ENCODE measurements at regions not wholly inside any gene's neighbourhood (a gene's known extent, or its start where the extent isn't known, plus 50 kb on each side); places are given as distances from the start of the nearest gene placed in this dataset.

DNA sequence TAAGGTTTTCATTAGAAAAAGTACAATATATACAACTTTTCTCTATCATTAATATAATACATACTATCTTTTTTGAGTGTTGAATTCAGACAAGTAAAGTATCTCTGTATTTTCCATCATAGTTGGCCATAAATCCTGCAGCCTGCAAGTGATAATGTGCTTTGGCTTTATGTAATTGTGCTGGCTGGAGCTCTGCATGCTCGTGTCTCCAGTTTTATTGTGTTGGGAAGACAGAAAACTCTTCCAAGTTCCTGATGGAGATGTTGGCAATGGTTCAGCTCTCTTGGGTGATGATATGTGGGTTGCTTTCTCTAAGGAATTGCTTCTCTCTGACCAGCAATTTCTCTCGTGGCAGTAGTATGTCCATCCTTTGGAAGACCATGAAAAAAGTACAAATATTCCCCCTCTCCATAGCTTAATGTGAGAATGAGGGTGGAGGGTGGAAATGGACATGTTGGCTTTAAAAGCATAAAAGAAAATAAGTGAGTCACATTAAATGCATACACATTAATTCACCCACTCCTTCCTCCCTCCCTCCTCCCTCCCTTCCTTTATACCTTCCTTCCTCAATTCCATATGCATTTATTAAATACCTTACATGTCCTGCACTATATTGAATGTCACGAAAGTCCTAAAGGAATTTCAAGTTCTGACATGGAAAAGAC is 344.2 kb downstream of the MTX2 start:
- H3K4me3 Mint-ChIP-seq (ENCODE audit: low read depth), result no peak overlapping the region
- H3K4me1 Mint-ChIP-seq (ENCODE audit: low read depth), result no peaks in the 10 kb centered on the region
- H3K27ac Mint-ChIP-seq, result no peak overlapping the region
- no peak for DNase-seq (ENCODE audit: low spot score)
- intact Hi-C loops (cut with micrococcal nuclease), result no loop called here
- H3K9me3 Mint-ChIP-seq, result no peaks in the 10 kb centered on the region
- H3K27me3 Mint-ChIP-seq (ENCODE audit: low read depth), result peaks cover 16% of the 10 kb centered on the region
- no peaks in the 10 kb centered on the region for H3K36me3 Mint-ChIP-seq (ENCODE audit: low read depth)

DNA sequence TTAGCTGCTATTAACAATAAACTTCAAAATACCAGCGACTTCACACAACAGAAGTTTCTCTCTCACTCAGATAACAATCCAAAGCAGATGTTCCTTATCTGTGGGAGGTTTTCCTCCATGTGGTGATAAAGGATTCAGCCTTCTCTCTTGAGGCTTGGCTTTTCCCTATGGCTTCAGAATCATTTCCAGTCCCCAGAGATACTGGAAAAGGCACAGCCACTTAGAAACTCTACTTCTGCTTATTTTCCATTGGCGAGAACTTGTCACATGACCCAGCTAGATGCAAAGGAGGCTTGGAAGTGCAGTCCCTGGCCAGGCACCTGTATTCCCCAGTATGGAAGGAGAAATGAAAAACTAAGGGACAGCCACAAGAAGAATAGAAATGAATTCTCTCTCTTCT is 344.8 kb downstream of the MTX2 start:
- Mint-ChIP-seq H3K27me3 (ENCODE audit: low read depth) (peaks cover 16% of the 10 kb centered on the region), H3K27ac (no peak overlapping the region), H3K4me3 (ENCODE audit: low read depth) (no peak overlapping the region), H3K9me3 (no peaks in the 10 kb centered on the region), H3K4me1 (ENCODE audit: low read depth) (no peaks in the 10 kb centered on the region), H3K36me3 (ENCODE audit: low read depth) (no peaks in the 10 kb centered on the region)
- intact Hi-C loops (cut with micrococcal nuclease), result no loop called here
- no peak for DNase-seq (ENCODE audit: low spot score)

DNA sequence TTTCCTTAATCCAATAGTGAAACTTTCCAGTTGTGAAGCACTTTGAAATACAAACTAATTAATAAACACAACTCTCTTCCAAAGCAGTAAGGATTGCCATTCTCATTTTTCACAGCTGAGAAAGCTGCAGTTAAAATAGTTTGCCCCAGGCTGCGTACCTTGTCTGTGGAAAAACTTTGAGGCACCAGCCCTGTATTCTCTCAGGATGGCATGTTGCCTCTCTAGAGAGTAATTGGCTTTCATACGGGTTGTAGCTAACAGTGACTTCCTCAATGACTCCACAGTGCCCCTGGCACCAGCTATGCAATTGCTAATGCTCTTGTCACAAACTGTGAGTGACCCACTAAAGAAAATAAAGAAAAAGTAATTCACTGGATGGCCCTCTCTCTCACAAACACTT is 345.7 kb downstream of the MTX2 start:
- H3K36me3 Mint-ChIP-seq (ENCODE audit: low read depth), result no peaks in the 10 kb centered on the region
- H3K4me3 Mint-ChIP-seq (ENCODE audit: low read depth), result no peak overlapping the region
- no peaks in the 10 kb centered on the region for H3K9me3 Mint-ChIP-seq
- peaks cover 18% of the 10 kb centered on the region for H3K27me3 Mint-ChIP-seq (ENCODE audit: low read depth)
- H3K4me1 Mint-ChIP-seq (ENCODE audit: low read depth), result no peaks in the 10 kb centered on the region
- no peak for DNase-seq (ENCODE audit: low spot score)
- intact Hi-C loops (cut with micrococcal nuclease), result no loop called here
- H3K27ac Mint-ChIP-seq, result no peak overlapping the region

DNA sequence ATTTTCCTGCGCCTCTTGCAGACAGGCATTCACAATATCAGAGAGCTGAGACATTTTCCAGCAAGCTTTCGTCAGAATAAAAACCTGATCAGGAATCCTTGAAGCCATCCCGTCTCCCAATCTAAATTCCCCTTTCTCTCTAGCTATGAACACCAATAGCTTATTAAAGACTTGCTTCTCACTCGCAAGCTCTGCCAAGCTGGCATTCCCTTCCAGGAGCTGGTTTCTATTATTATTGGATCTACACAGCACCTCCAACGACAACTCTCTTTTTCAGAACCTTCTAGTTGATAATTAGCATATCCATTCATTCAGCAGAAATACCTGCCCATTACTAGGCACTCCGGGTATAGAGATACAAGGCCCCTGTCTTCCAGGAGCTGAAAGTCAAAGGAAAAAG is 350.3 kb downstream of the MTX2 start:
- no peak for DNase-seq (ENCODE audit: low spot score)
- intact Hi-C loops (cut with micrococcal nuclease), result no loop called here
- H3K36me3 Mint-ChIP-seq (ENCODE audit: low read depth), result no peaks in the 10 kb centered on the region
- no peaks in the 10 kb centered on the region for H3K9me3 Mint-ChIP-seq
- no peak overlapping the region for H3K4me3 Mint-ChIP-seq (ENCODE audit: low read depth)
- H3K4me1 Mint-ChIP-seq (ENCODE audit: low read depth), result no peaks in the 10 kb centered on the region
- H3K27ac Mint-ChIP-seq, result no peak overlapping the region
- H3K27me3 Mint-ChIP-seq (ENCODE audit: low read depth), result peaks cover 27% of the 10 kb centered on the region

DNA sequence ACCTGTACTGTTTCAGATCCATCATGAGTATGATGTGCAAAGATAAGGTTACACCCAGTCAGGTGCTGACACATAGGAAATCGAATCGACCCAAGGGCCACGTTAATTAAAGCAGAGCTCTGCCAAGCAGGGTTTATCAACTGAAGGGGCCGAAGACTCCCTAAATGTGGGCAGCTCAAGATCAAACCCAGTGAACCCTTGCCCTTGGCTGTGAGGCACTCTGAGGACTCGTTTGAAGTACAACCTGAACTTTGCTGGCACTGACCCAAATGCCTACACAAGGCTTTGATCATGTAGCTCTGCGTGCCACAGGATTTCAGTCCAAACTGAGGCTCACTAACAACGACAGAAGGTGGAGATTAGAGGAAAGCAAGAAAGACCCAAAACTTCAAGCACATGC is 352.1 kb downstream of the MTX2 start:
- no peaks in the 10 kb centered on the region for H3K36me3 Mint-ChIP-seq (ENCODE audit: low read depth)

DNA sequence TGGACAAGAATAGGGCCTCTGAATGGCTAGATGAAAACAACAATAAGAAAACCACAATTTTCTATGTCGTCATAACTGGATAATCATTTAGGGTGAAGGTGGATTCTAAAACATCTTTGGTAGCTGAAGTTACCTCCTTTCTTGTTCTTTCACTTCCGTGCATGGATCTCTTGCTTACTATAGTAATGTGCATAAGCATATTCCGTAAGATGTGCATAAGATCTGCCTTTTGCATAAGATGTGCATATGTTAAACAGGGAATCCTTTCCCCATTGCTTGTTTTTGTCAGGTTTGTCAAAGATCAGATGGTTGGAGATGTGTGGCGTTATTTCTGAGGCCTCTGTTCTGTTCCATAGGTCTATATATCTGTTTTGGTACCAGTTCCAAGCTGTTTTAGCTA is 353.6 kb downstream of the MTX2 start:
- Mint-ChIP-seq H3K27ac (no peak overlapping the region), H3K9me3 (no peaks in the 10 kb centered on the region), H3K4me3 (ENCODE audit: low read depth) (no peak overlapping the region), H3K27me3 (ENCODE audit: low read depth) (peaks cover 28% of the 10 kb centered on the region), H3K36me3 (ENCODE audit: low read depth) (no peaks in the 10 kb centered on the region), H3K4me1 (ENCODE audit: low read depth) (no peaks in the 10 kb centered on the region)
- intact Hi-C loops (cut with micrococcal nuclease), result no loop called here
- DNase-seq (ENCODE audit: low spot score), result no peak

More for the DNA sequence above, 352.1 kb downstream of the MTX2 start:
- Mint-ChIP-seq H3K4me3 (ENCODE audit: low read depth) (no peak overlapping the region), H3K4me1 (ENCODE audit: low read depth) (no peaks in the 10 kb centered on the region), H3K27me3 (ENCODE audit: low read depth) (peaks cover 26% of the 10 kb centered on the region), H3K9me3 (no peaks in the 10 kb centered on the region), H3K27ac (no peak overlapping the region)
- no peak for DNase-seq (ENCODE audit: low spot score)
- intact Hi-C loops (cut with micrococcal nuclease), result no loop called here

DNA sequence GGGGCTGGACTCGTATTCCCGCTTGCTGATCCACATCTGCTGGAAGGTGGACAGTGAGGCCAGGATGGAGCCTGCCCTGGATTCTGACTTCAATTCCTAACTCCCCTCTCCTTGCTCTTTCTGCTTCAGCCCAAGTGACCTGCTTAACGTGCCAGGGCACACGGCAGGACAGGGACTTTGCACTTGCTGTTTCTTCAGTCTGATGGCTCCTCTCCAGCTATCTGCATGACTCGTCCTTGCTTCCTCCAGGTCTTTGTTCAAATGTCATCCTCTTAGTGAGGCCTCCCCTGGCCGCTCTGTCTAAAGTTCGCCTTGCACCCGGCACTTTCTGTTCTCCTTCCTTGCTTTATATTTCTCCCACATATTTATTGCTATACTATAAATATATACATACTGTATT is 357.6 kb downstream of the MTX2 start:
- Mint-ChIP-seq H3K4me3 (ENCODE audit: low read depth) (no peak overlapping the region), H3K27ac (no peak overlapping the region), H3K9me3 (no peaks in the 10 kb centered on the region), H3K4me1 (ENCODE audit: low read depth) (no peaks in the 10 kb centered on the region), H3K27me3 (ENCODE audit: low read depth) (peaks cover 37% of the 10 kb centered on the region), H3K36me3 (ENCODE audit: low read depth) (no peaks in the 10 kb centered on the region)
- DNase-seq (ENCODE audit: low spot score), result no peak
- intact Hi-C loops (cut with micrococcal nuclease), result no loop called here

DNA sequence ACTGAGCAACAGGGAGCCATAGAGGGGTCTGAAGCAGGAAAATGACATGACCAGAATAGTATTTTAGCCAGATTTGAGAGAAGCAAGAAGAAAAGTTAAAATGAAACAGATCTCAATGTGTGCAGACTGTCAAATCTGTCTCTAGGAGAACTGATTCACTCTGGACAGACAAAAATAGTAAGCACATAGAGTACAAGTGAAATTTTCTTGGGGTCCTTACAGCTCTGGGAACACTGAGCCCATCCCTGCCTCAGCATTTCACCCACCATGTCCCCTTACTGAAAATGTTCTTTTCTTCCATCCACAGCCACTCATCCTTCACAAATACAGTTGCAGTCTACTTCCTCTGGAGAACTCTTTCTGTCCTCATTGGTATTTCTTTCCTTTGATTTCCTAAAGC is 359.2 kb downstream of the MTX2 start:
- intact Hi-C loops (cut with micrococcal nuclease), result no loop called here
- no peaks in the 10 kb centered on the region for H3K9me3 Mint-ChIP-seq
- no peaks in the 10 kb centered on the region for H3K36me3 Mint-ChIP-seq (ENCODE audit: low read depth)
- no peak overlapping the region for H3K27ac Mint-ChIP-seq
- H3K4me1 Mint-ChIP-seq (ENCODE audit: low read depth), result no peaks in the 10 kb centered on the region
- no peak overlapping the region for H3K4me3 Mint-ChIP-seq (ENCODE audit: low read depth)
- DNase-seq (ENCODE audit: low spot score), result no peak
- peaks cover 39% of the 10 kb centered on the region for H3K27me3 Mint-ChIP-seq (ENCODE audit: low read depth)

DNA sequence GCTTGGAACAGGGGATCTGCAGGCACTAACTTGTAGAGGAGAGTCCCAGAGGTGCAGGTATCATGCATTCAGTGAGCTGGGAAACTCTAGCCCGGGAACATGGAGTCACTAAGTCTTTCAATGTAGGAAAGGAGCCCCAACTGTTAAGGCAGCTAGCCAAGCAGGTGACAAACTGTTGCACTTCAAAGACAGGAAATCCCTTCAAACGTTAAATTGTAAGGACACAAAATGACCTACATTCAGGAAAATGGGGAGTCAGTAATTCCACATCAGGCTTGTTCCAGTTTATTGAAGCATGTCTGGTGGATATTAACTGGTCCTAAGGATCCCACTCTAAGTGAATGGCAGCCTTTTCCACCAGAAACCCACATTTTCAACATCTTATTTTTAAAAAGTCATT is 364.5 kb downstream of the MTX2 start:
- DNase-seq (ENCODE audit: low spot score), result no peak
- Mint-ChIP-seq H3K27me3 (ENCODE audit: low read depth) (peaks cover 48% of the 10 kb centered on the region), H3K9me3 (no peaks in the 10 kb centered on the region), H3K27ac (no peak overlapping the region), H3K4me3 (ENCODE audit: low read depth) (no peak overlapping the region), H3K36me3 (ENCODE audit: low read depth) (no peaks in the 10 kb centered on the region), H3K4me1 (ENCODE audit: low read depth) (peaks cover 5% of the 10 kb centered on the region)
- intact Hi-C loops (cut with micrococcal nuclease), result loop anchor here (10.0 kb wide), 1 partner anchor 179 kb away; no protein-coding TSS in a partner anchor

DNA sequence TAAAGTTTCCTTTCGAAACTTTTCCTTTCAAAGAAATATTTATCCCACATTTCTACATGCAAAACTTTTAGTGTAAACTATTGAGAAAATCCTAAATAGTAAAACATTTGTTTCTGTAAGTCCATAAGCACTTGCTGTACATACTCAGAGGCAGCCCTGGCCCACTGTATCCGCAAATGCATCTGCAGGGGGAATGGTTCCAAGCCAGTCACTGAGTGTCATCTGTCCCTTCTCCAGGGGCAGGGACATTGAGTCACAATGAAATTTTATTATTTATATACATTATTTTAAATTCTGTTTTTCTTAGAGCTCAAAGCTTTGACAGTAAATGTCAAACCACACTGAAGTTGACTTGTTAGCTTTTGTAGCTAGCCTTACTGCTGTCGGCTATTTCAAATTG is 367.2 kb downstream of the MTX2 start:
- Mint-ChIP-seq H3K4me3 (ENCODE audit: low read depth) (no peak overlapping the region), H3K27me3 (ENCODE audit: low read depth) (peaks cover 53% of the 10 kb centered on the region), H3K4me1 (ENCODE audit: low read depth) (peaks cover 5% of the 10 kb centered on the region), H3K36me3 (ENCODE audit: low read depth) (no peaks in the 10 kb centered on the region), H3K9me3 (no peaks in the 10 kb centered on the region), H3K27ac (no peak overlapping the region)
- no peak for DNase-seq (ENCODE audit: low spot score)
- intact Hi-C loops (cut with micrococcal nuclease), result loop anchor here (5.0 to 10.0 kb wide), 2 partner anchors 79 to 182 kb away; no protein-coding TSS in a partner anchor

DNA sequence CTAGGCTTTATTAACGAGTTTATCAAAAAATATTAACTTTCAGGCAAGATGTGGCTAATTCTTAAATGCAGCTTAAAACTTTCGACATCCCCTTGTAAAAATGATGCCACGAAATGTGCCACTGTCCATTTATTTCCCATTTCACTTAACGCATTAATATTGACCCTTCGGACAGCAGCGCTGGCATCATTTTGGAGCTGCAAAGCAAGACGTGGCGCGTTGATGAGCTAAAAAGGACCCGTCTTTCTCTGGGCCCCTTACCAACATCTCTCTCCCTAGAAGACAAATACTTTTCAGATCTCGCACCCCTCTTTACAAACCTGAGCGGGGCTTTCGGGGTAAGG is 367.9 kb downstream of the MTX2 start:
- DNase-seq (ENCODE audit: low spot score), result no peak
- intact Hi-C loops (cut with micrococcal nuclease), result loop anchor here (5.0 to 10.0 kb wide), 2 partner anchors 80 to 182 kb away; no protein-coding TSS in a partner anchor
- Mint-ChIP-seq H3K4me3 (ENCODE audit: low read depth) (peak overlapping the region; percentile 31), H3K4me1 (ENCODE audit: low read depth) (peaks cover 5% of the 10 kb centered on the region), H3K9me3 (no peaks in the 10 kb centered on the region), H3K27ac (no peak overlapping the region), H3K27me3 (ENCODE audit: low read depth) (peaks cover 59% of the 10 kb centered on the region), H3K36me3 (ENCODE audit: low read depth) (no peaks in the 10 kb centered on the region)

DNA sequence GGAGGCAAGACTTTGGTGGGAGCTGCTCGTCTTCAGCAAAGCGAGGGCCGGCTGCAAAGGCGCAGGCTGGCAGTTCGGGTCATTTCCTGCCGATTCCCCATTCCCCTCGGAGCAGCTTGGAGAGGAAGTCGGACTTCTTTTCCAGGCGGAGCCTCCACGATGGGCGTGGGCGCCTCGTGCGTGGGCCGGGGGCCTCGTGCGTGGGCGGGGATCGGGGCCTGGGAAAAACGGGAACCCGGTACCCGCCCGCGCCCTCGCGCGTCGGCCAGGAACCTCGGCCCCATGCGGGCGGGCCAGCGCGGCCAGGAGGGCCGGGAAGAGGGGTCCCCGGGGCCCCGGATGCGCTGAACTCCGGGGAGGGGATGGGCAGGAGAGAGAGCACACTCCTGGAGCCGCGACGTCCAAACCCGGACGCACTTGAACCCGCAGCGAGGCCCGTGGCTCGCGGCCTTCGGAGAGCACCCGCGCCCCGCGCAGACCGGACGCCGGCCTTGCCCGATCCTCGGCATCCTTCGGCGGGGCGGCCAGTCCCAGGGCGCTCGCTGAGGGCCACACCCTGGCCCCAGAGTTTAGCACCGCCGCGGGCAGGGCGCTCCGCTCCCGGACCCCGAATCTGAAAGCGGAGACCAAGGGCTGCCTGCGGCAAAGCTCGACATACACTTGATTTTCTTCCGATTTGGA is 368.4 kb downstream of the MTX2 start:
- intact Hi-C loops (cut with micrococcal nuclease), result loop anchor here (1.0 to 10.0 kb wide), 4 partner anchors 80 to 511 kb away; no protein-coding TSS in a partner anchor
- DNase-seq (ENCODE audit: low spot score), result no peak
- no peaks in the 10 kb centered on the region for H3K36me3 Mint-ChIP-seq (ENCODE audit: low read depth)
- peaks cover 58% of the 10 kb centered on the region for H3K27me3 Mint-ChIP-seq (ENCODE audit: low read depth)
- H3K4me1 Mint-ChIP-seq (ENCODE audit: low read depth), result peaks cover 5% of the 10 kb centered on the region
- peak overlapping the region; percentile 61 for H3K4me3 Mint-ChIP-seq (ENCODE audit: low read depth)
- no peaks in the 10 kb centered on the region for H3K9me3 Mint-ChIP-seq
- H3K27ac Mint-ChIP-seq, result no peak overlapping the region

DNA sequence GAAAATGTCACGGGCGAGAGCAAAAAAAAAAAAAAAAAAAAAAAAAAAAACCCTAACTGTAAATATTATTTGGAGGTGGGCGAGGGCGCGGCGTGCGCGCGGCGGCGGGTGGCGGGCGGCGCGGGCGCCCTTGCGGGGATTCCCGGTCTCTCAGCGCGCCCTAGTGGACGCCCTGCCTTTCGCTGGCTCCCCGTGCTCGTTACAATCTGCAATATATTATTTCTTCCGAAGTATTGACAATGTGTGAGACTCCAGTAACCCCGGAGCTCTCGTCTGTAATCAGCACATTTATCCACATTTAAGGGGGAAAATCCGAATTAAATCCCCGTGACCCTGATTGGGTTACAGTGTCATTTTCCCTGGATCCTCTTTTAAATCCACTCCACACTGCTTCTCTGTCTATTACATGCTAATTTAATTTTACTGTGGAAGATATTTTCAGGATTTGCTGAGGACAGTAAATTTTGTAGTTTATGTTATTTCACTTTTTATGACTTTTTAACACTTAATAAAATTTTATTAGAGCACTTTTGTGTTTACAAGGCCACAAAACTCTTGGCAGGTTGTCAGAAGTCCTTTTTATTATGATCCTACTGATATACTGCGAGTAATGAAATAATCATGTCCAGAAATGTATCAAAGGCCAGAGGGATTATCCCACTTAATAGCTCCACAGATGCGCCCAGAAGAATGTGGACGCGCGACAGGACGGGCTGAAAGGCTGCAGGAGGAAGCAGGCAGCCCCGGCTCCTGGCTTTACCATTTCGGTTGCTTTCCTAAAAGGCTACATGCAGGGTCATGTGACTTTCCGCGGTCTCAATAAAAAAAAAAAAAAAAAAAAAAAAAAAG is 369.1 kb downstream of the MTX2 start:
- Mint-ChIP-seq H3K36me3 (ENCODE audit: low read depth) (no peaks in the 10 kb centered on the region), H3K27ac (no peak overlapping the region), H3K27me3 (ENCODE audit: low read depth) (peaks cover 60% of the 10 kb centered on the region), H3K4me1 (ENCODE audit: low read depth) (peaks cover 5% of the 10 kb centered on the region), H3K9me3 (no peaks in the 10 kb centered on the region), H3K4me3 (ENCODE audit: low read depth) (peak overlapping the region; percentile 61)
- intact Hi-C loops (cut with micrococcal nuclease), result loop anchor here (1.0 to 10.0 kb wide), 4 partner anchors 81 to 512 kb away; no protein-coding TSS in a partner anchor
- peak; percentile 29 for DNase-seq (ENCODE audit: low spot score)
